Osteoblast (primary cell): ENCODE measurements at regions not wholly inside any gene's neighbourhood (a gene's known extent, or its start where the extent isn't known, plus 50 kb on each side); places are given as distances from the start of the nearest gene placed in this dataset.

Experiments
- DNase-seq: peaks from one replicate; pipeline ENCODE4 v3.0.0; 2011; ENCODE audit warnings: low spot score, mixed read lengths; ENCODE audit not compliant: insufficient read length; ENCODE audit errors: missing footprints
- H2AFZ ChIP-seq: 2 replicates; pipeline ENCODE4 v1.6.0; 2011; ENCODE audit warnings: mild to moderate bottlenecking, low read length
- H3K27ac ChIP-seq: 2 replicates; pipeline ENCODE4 v1.5.1; 2011; ENCODE audit warnings: mild to moderate bottlenecking, low read depth, low read length, moderate library complexity
- H3K27me3 ChIP-seq: 2 replicates; pipeline ENCODE4 v1.6.0; 2012; ENCODE audit warnings: mild to moderate bottlenecking, control low read depth, inconsistent platforms, low read length, moderate library complexity; ENCODE audit not compliant: insufficient read depth
- H3K36me3 ChIP-seq: 2 replicates; pipeline ENCODE4 v1.5.1; 2011; ENCODE audit warnings: mild to moderate bottlenecking, low read length, control low read depth, moderate library complexity; ENCODE audit not compliant: insufficient read depth
- H3K4me1 ChIP-seq: 2 replicates; pipeline ENCODE4 v1.5.1; 2011; ENCODE audit warnings: mild to moderate bottlenecking, low read length, control low read depth, moderate library complexity; ENCODE audit not compliant: insufficient read depth
- H3K4me2 ChIP-seq: 2 replicates; pipeline ENCODE4 v1.6.0; 2011; ENCODE audit warnings: mild to moderate bottlenecking, low read length; ENCODE audit not compliant: insufficient read depth
- H3K4me3 ChIP-seq: fragments of 200-600 bp; sonication (generic); 3 replicates; pipeline ENCODE4 v1.5.1; 2012; ENCODE audit warnings: mild to moderate bottlenecking, low read length, inconsistent platforms; ENCODE audit not compliant: insufficient read depth
- H3K79me2 ChIP-seq: 2 replicates; pipeline ENCODE4 v1.6.0; 2012; ENCODE audit warnings: mild to moderate bottlenecking, low read length, control low read depth, inconsistent platforms; ENCODE audit not compliant: insufficient read depth
- H3K9me3 ChIP-seq: 2 replicates; pipeline ENCODE4 v1.5.1; 2011; ENCODE audit warnings: low read depth, low read length, control low read depth
- H4K20me1 ChIP-seq: 2 replicates; pipeline ENCODE4 v1.6.0; 2012; ENCODE audit warnings: mild to moderate bottlenecking, low read length, control low read depth; ENCODE audit not compliant: insufficient read depth
- TF ChIP-seq, protein P1 (sequence below): IDR thresholded peaks from 2 replicates; pipeline ENCODE4 v1.5.1; 2011; ENCODE audit warnings: mild to moderate bottlenecking, low read depth, low read length, moderate library complexity; ENCODE audit errors: extremely low read depth

DNA sequence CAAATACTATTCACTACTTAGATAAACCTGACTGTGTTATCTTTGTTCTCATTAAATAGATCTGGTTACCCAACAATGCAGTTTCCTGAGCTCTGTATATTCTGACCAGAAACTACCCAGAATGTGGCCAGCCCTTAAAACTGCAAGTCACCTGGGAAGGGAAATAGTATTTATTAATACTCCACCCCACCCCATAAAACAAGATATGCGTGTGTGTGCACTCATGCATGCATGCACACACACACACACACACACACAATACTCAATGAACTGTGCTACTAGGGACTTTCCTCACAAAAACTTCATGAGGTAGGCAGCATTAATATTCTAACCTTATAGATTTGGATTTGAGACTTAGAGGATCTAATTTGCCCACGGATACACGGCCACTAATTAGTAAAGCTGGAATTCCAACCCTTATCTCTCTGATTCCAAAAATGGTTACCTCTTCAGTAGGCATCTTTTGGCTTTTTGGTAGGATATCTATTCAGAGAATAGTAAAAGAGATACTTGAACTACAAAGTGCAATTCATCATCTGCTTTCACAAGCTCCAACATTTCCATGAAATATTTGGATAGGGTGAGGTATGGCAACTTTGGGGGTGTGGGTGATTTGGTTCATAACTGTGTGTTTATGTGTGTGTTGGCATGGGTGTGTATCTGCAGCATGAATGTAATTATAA lies 197.0 kb upstream of the CFAP20DC start:
- Histone ChIP-seq H3K27ac (no peak overlapping the region), H3K4me3 (no peak overlapping the region), H3K4me1 (peaks cover 4% of the 10 kb centered on the region), H3K36me3 (no peaks in the 10 kb centered on the region), H4K20me1 (no peaks in the 10 kb centered on the region), H3K79me2 (no peaks in the 10 kb centered on the region), H2AFZ (no peak overlapping the region), H3K27me3 (no peaks in the 10 kb centered on the region), H3K4me2 (no peak overlapping the region), H3K9me3 (no peaks in the 10 kb centered on the region)
- TF ChIP-seq, protein P1, sequence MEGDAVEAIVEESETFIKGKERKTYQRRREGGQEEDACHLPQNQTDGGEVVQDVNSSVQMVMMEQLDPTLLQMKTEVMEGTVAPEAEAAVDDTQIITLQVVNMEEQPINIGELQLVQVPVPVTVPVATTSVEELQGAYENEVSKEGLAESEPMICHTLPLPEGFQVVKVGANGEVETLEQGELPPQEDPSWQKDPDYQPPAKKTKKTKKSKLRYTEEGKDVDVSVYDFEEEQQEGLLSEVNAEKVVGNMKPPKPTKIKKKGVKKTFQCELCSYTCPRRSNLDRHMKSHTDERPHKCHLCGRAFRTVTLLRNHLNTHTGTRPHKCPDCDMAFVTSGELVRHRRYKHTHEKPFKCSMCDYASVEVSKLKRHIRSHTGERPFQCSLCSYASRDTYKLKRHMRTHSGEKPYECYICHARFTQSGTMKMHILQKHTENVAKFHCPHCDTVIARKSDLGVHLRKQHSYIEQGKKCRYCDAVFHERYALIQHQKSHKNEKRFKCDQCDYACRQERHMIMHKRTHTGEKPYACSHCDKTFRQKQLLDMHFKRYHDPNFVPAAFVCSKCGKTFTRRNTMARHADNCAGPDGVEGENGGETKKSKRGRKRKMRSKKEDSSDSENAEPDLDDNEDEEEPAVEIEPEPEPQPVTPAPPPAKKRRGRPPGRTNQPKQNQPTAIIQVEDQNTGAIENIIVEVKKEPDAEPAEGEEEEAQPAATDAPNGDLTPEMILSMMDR, result no peak
- DNase-seq, result peak; percentile 35

DNA sequence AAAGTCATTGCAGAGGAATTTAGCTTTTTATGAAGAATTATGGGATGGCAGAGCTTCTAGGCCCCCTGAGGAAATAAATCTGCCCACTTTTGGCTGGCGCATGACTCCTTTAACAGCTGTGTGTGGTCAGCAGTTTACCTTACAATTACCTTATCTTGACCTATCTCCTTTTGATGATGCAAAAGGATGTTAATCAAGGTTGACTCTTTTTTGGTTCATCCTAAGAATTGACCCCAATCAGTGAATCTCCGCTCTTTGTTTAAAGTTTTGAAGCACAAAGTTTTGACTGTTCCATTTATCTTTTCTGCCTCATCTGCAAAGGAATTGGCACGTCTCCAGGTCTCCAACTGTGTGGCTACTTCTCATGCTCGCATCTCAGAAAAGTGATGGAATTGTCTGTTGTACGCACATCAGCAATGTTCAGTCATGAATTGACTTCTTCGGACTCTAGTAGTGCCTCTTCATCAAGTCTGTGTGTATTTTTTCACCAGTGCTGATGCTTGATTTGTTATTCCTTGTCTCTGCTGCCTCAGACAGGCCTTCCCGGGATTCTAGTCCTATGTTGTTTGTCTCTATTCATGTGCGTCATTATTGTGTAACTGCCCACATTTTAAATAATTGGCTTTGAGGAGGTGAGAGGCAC lies 196.2 kb upstream of the CFAP20DC start:
- no peak for DNase-seq
- H3K4me1 ChIP-seq, result peaks cover 4% of the 10 kb centered on the region
- no peaks in the 10 kb centered on the region for H3K27me3 ChIP-seq
- no peaks in the 10 kb centered on the region for H4K20me1 ChIP-seq
- no peak overlapping the region for H2AFZ ChIP-seq
- no peak overlapping the region for H3K4me2 ChIP-seq
- H3K36me3 ChIP-seq, result no peaks in the 10 kb centered on the region
- TF ChIP-seq, protein P1, result no peak
- no peaks in the 10 kb centered on the region for H3K79me2 ChIP-seq
- H3K27ac ChIP-seq, result no peak overlapping the region
- H3K9me3 ChIP-seq, result no peaks in the 10 kb centered on the region
- no peak overlapping the region for H3K4me3 ChIP-seq

DNA sequence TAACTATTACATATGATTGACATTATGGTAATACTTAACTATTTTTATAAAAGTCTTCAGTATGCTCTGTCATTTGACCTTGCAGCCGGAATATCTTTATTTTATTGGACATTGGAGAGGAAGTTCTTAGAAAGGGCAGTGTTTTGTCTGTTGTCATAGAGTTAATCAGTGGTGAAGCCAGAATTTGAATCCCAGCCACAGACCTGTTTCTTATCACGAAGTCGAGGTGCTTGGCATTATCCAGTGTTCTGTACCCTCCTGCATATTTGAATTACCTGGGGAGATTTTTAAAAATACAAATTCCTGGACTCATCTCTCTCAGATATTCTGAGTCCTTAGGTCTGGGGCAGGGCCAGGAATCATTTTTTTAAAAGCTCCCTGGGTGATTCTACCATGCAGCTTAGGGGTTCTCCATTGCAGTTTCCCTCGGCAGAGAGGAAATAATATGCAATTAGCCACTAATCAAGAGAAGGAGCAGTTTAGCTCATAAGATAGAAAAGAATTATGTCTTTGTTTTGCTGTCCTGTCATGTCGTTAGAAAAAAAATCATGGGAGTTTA lies 195.6 kb upstream of the CFAP20DC start:
- H3K4me1 ChIP-seq, result peaks cover 4% of the 10 kb centered on the region
- H2AFZ ChIP-seq, result no peak overlapping the region
- no peaks in the 10 kb centered on the region for H4K20me1 ChIP-seq
- no peak overlapping the region for H3K4me2 ChIP-seq
- no peak for DNase-seq
- H3K27me3 ChIP-seq, result no peaks in the 10 kb centered on the region
- H3K4me3 ChIP-seq, result no peak overlapping the region
- no peaks in the 10 kb centered on the region for H3K79me2 ChIP-seq
- peak overlapping the region; percentile 33 for H3K27ac ChIP-seq
- H3K36me3 ChIP-seq, result no peaks in the 10 kb centered on the region
- TF ChIP-seq, protein P1, result no peak
- H3K9me3 ChIP-seq, result no peaks in the 10 kb centered on the region

DNA sequence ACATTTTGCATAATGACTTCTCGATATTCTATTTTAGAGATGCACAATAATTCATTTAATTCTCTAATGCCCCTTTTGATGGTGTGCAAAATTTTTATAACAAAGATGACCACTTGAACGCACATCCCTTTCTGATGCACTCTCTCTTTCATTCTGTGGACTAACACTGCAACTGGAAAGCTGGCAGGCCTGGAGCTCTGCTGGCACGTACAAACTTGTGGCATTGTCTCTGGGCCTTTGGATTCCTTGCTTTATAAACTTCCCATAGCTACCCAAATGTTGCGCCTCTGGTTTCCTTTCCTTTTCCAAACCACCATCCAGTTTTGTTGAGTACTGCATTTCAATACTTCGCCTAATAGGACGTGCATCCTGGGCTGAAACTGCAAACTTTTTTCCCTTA lies 194.5 kb upstream of the CFAP20DC start:
- Histone ChIP-seq H3K36me3 (no peaks in the 10 kb centered on the region), H2AFZ (no peak overlapping the region), H3K4me1 (peaks cover 4% of the 10 kb centered on the region), H3K27ac (no peak overlapping the region), H4K20me1 (no peaks in the 10 kb centered on the region), H3K4me3 (no peak overlapping the region), H3K9me3 (no peaks in the 10 kb centered on the region), H3K27me3 (no peaks in the 10 kb centered on the region), H3K79me2 (no peaks in the 10 kb centered on the region), H3K4me2 (no peak overlapping the region)
- no peak for DNase-seq
- TF ChIP-seq, protein P1, result no peak
